GM12875 (cell line): ENCODE measurements at regions not wholly inside any gene's neighbourhood (a gene's known extent, or its start where the extent isn't known, plus 50 kb on each side); places are given as distances from the start of the nearest gene placed in this dataset.
"Not testable (repeated sequence)": the region's sequence is repeated elsewhere in the genome, so short reads cannot be mapped to it uniquely, and the experiment has no call there.

Experiments
- H3K4me3 ChIP-seq: one replicate; pipeline ENCODE4 v1.5.1; 2011; ENCODE audit warnings: low read depth, low read length, control low read depth
- CTCF ChIP-seq: IDR thresholded peaks from 2 replicates; pipeline ENCODE4 v1.5.1; 2011; ENCODE audit warnings: low read depth, mild to moderate bottlenecking, control low read depth, inconsistent platforms, low read length, moderate library complexity, borderline replicate concordance; ENCODE audit not compliant: insufficient read depth

- no peak for TF ChIP-seq CTCF
- no peak overlapping the region for H3K4me3 ChIP-seq
These were observed 272.8 kb upstream of the MMADHC start for GRCh38 chr2:149860276-149860921.

- no peak for TF ChIP-seq CTCF
- H3K4me3 ChIP-seq: no peak overlapping the region
These were observed 271.5 kb upstream of the MMADHC start for GRCh38 chr2:149858901-149859634.

- TF ChIP-seq CTCF: no peak
- H3K4me3 ChIP-seq: no peak overlapping the region
These were observed 270.6 kb upstream of the MMADHC start for GRCh38 chr2:149858216-149858615.

- TF ChIP-seq CTCF: no peak
- no peak overlapping the region for H3K4me3 ChIP-seq
These were observed 269.8 kb upstream of the MMADHC start for GRCh38 chr2:149857344-149857743.

- H3K4me3 ChIP-seq: not testable (repeated sequence)
These were observed 268.3 kb upstream of the MMADHC start for GRCh38 chr2:149855859-149856258.

GRCh38 chr2:149849591-149849990, 262.0 kb upstream of the MMADHC start:
- no peak overlapping the region for H3K4me3 ChIP-seq
- no peak for TF ChIP-seq CTCF

- TF ChIP-seq CTCF: no peak
- no peak overlapping the region for H3K4me3 ChIP-seq
These were observed 261.6 kb upstream of the MMADHC start for GRCh38 chr2:149849136-149849535.
